T-cell (primary cell): ENCODE measurements at regions not wholly inside any gene's neighbourhood (a gene's known extent, or its start where the extent isn't known, plus 50 kb on each side); places are given as distances from the start of the nearest gene placed in this dataset.

Source experiments
- ATAC-seq, 4 experiments: fragments of 200-7000 bp in 3 of 4; fragments of 150-1000 bp in 1 of 4; cut with Tn5 transposase; replicated peaks in 1 of 4; 1 replicate in 3 of 4; 2 replicates in 1 of 4; pipeline ENCODE4 v1.10.0; 2021; ENCODE audit warnings: moderate library complexity in 3 of 4, mild to moderate bottlenecking in 2 of 4, moderate number of reproducible peaks in 1 of 4
- CTCF ChIA-PET, 2 donors: fragments of 300-600 bp; sonication (Branson Sonifier 250); formaldehyde crosslinking; loops; one replicate each; lab custom pipeline; 2022; ENCODE audit warnings: antibody characterized with exemption in 2 of 2; lab: Charles Lee
- POLR2A ChIA-PET, 2 donors: fragments of 300-600 bp; sonication (Branson Sonifier 250); formaldehyde crosslinking; loops; one replicate each; lab custom pipeline; 2022; ENCODE audit warnings: antibody characterized with exemption in 2 of 2; lab: Charles Lee
- DNase-seq, 35 experiments: peaks; one replicate each; pipeline versions ENCODE4 v3.0.0 to v3.0.0-alpha.2; 2013 to 2023
- H3K27ac ChIP-seq: one replicate; pipeline ENCODE4 v1.5.1; 2013; ENCODE audit warnings: low read length
- H3K27me3 ChIP-seq, 2 experiments: replicated peaks in 1 of 2; 1 replicate in 1 of 2; 2 replicates in 1 of 2; pipeline versions ENCODE4 v1.6.1 to v1.7.0; 2013; ENCODE audit warnings: low read length in 1 of 2, mixed read lengths in 1 of 2; ENCODE audit not compliant: control insufficient read depth in 2 of 2, insufficient read depth in 2 of 2; ENCODE audit errors: extremely low read depth in 1 of 2
- H3K36me3 ChIP-seq, 2 donors: 1 replicate in 1 of 2; 2 replicates in 1 of 2; pipeline versions ENCODE4 v1.6.1 to v1.7.0; 2013; ENCODE audit warnings: low read length in 1 of 2; ENCODE audit not compliant: control insufficient read depth in 2 of 2, insufficient read depth in 1 of 2; ENCODE audit errors: extremely low read depth in 1 of 2
- H3K4me1 ChIP-seq, 2 experiments: 1 replicate in 1 of 2; 2 replicates in 1 of 2; pipeline versions ENCODE4 v1.6.1 to v1.7.0; 2013; ENCODE audit warnings: low read length in 2 of 2, mixed read lengths in 1 of 2; ENCODE audit not compliant: insufficient read depth in 2 of 2, control insufficient read depth in 1 of 2; ENCODE audit errors: extremely low read depth in 1 of 2
- H3K4me3 ChIP-seq, 2 donors: 1 replicate in 1 of 2; 2 replicates in 1 of 2; pipeline versions ENCODE4 v1.5.1 to v1.7.0; 2013; ENCODE audit warnings: mild to moderate bottlenecking in 2 of 2, low read length in 1 of 2, moderate library complexity in 1 of 2; ENCODE audit not compliant: control insufficient read depth in 1 of 2; ENCODE audit errors: extremely low read depth in 1 of 2
- H3K9me3 ChIP-seq: 2 replicates; pipeline ENCODE4 v1.7.0; 2013
- H3K27ac Mint-ChIP-seq, 2 donors: one replicate each; pipeline ENCODE4 v1.8.0; 2020 to 2021; ENCODE audit warnings: mild to moderate bottlenecking in 2 of 2, mixed read lengths in 2 of 2
- H3K27me3 Mint-ChIP-seq, 2 donors: one replicate each; pipeline ENCODE4 v1.8.0; 2021 to 2022; ENCODE audit warnings: mixed read lengths in 2 of 2
- H3K36me3 Mint-ChIP-seq: one replicate; pipeline ENCODE4 v1.8.0; 2021; ENCODE audit warnings: mixed read lengths
- H3K4me1 Mint-ChIP-seq, 3 donors: one replicate each; pipeline ENCODE4 v1.8.0; 2020 to 2022; ENCODE audit warnings: mixed read lengths in 3 of 3, mild to moderate bottlenecking in 1 of 3
- H3K4me3 Mint-ChIP-seq, 3 donors: one replicate each; pipeline ENCODE4 v1.8.0; 2020 to 2022; ENCODE audit warnings: mild to moderate bottlenecking in 3 of 3, mixed read lengths in 3 of 3, moderate library complexity in 3 of 3
- H3K9me3 Mint-ChIP-seq, 3 donors: one replicate each; pipeline ENCODE4 v1.8.0; 2020 to 2022; ENCODE audit warnings: mixed read lengths in 3 of 3
- WGBS: methylation state at CpG from one replicate; pipeline ENCODE4 v1.1.5; 2013; ENCODE audit warnings: missing lambda C conversion rate; ENCODE audit not compliant: insufficient coverage; 5-methylcytosine and 5-hydroxymethylcytosine counted together

DNA sequence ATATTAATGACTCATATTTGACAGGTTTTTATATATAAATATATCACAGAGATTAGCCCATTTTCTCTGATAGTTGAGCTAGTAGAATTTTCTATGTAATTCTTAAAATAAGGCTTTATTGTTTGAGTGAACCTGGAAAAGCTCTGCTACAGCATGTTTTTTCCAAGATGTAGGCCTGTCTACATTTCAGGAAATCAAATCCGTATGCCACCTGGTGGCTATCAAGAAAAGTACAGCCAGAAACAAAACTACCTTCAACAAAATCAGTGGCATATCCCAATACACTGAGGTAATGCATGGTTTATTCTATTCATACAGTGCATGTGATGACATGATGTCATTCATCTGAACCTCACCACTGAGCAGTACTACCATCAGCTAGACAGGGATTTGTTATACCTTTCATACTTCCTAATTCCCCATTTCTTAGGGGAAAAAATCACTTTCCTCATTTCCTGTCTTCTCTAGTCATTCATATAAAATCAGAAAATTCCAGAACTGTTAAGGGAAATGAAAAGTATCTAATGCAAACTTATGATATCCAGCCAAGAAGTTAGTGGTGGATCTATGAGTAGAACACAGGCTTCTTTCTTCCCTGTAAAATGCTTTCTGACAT, 310.4 kb upstream of the SYT4 start:
- ATAC-seq (no peak), DNase-seq (peak in 1 of 35 experiments; percentile 15)
- Mint-ChIP-seq H3K27ac (no peak overlapping the region), H3K4me3 (no peak overlapping the region), H3K36me3 (no peaks in the 10 kb centered on the region), H3K9me3 (no peaks in the 10 kb centered on the region), H3K27me3 (no peaks in the 10 kb centered on the region), H3K4me1 (no peaks in the 10 kb centered on the region)
- Histone ChIP-seq H3K4me3 (no peak overlapping the region), H3K27me3 (peaks cover 0 to 6% of the 10 kb centered on the region in 2 experiments), H3K36me3 (no peaks in the 10 kb centered on the region), H3K27ac (no peak overlapping the region), H3K4me1 (no peaks in the 10 kb centered on the region), H3K9me3 (no peaks in the 10 kb centered on the region)
- no CpG with 5 or more reads among the region's 1 CpG for WGBS
- ChIA-PET POLR2A (no interaction called here), CTCF (interaction anchor here (0.6 to 2.2 kb wide), 8 partner anchors 10 to 1474 kb away, joined by 3 to 11 read pairs (median 3); no protein-coding TSS in a partner anchor)

GRCh38 chr18:43588838-43589237, 311.5 kb upstream of the SYT4 start:
- H3K4me3 Mint-ChIP-seq, result no peak overlapping the region
- Histone ChIP-seq H3K9me3 (no peaks in the 10 kb centered on the region), H3K27ac (no peak overlapping the region), H3K27me3 (peaks cover 0 to 6% of the 10 kb centered on the region in 2 experiments), H3K4me3 (no peak overlapping the region), H3K36me3 (no peaks in the 10 kb centered on the region), H3K4me1 (no peaks in the 10 kb centered on the region)
- DNase-seq, result no peak
- 82% methylated on average over 3 of the region's 3 CpGs for WGBS
- no peak for ATAC-seq
- POLR2A ChIA-PET, result interaction anchor here in 1 of 2 donors (0.5 kb wide), 1 partner anchor 107 kb away, joined by 4 read pairs; no protein-coding TSS in a partner anchor
- no peaks in the 10 kb centered on the region for H3K4me1 Mint-ChIP-seq
- H3K27ac Mint-ChIP-seq, result no peak overlapping the region
- H3K27me3 Mint-ChIP-seq, result no peaks in the 10 kb centered on the region
- CTCF ChIA-PET, result interaction anchor here (0.9 to 2.2 kb wide), 4 partner anchors 10 to 1475 kb away, joined by 3 to 11 read pairs (median 5); no protein-coding TSS in a partner anchor
- H3K9me3 Mint-ChIP-seq, result no peaks in the 10 kb centered on the region
- H3K36me3 Mint-ChIP-seq, result no peaks in the 10 kb centered on the region

GRCh38 chr18:43589611-43590151, 312.4 kb upstream of the SYT4 start:
- CTCF ChIA-PET, result interaction anchor here in 1 of 2 donors (0.9 to 2.1 kb wide), 2 partner anchors 10 to 1476 kb away, joined by 3 to 7 read pairs; no protein-coding TSS in a partner anchor
- H3K9me3 ChIP-seq, result no peaks in the 10 kb centered on the region
- H3K27me3 ChIP-seq, result peaks cover 0 to 6% of the 10 kb centered on the region in 2 experiments
- WGBS, result 83% methylated on average over 11 of the region's 11 CpGs
- no peak overlapping the region for H3K4me3 ChIP-seq
- H3K4me1 ChIP-seq, result no peaks in the 10 kb centered on the region
- H3K9me3 Mint-ChIP-seq, result no peaks in the 10 kb centered on the region
- no peaks in the 10 kb centered on the region for H3K4me1 Mint-ChIP-seq
- no peaks in the 10 kb centered on the region for H3K36me3 Mint-ChIP-seq
- H3K27ac Mint-ChIP-seq, result no peak overlapping the region
- H3K36me3 ChIP-seq, result no peaks in the 10 kb centered on the region
- no peak for DNase-seq
- ATAC-seq, result no peak
- H3K27me3 Mint-ChIP-seq, result no peaks in the 10 kb centered on the region
- POLR2A ChIA-PET, result no interaction called here
- no peak overlapping the region for H3K27ac ChIP-seq
- H3K4me3 Mint-ChIP-seq, result no peak overlapping the region

DNA sequence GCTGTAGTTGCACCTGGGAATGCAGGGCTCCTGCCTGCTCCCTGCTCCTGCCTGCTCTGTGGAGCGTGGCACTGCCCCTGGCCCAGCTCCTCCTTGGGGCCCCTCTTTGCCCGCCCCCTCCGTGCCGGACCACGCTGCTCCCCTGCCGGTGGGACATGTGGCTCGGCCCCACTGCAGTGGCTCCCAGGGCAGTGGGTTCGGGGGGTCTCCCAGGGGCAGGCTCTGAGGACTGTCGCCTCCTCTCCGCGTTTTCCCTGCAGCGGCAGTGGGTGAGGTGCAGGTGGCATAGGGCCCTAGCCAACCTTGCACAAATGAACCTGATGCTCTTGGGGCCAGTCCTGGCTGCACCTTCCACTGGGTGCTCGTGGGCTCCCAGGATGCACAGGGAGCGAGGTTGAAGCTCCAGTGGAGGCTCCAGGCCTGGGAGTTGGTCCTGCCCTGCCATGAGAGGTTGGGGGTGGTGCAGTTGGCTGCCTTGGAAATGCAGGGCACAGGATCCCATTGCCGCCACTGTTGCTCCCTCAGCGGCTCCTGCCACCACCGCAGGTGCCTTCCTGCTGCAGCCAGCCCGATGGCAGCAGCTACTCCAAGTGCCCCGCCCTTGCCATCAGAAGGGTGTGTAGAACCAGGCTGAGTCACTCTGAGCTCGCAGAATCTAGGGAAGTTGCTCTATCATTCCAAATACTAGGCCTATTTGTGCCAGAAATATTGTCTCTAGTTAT, 313.1 kb upstream of the SYT4 start:
- ChIA-PET CTCF (no interaction called here), POLR2A (no interaction called here)
- DNase-seq (no peak), ATAC-seq (no peak)
- Histone ChIP-seq H3K4me1 (no peaks in the 10 kb centered on the region), H3K27ac (no peak overlapping the region), H3K36me3 (no peaks in the 10 kb centered on the region), H3K27me3 (peaks cover 0 to 6% of the 10 kb centered on the region in 2 experiments), H3K4me3 (no peak overlapping the region), H3K9me3 (no peaks in the 10 kb centered on the region)
- Mint-ChIP-seq H3K4me1 (no peaks in the 10 kb centered on the region), H3K27me3 (no peaks in the 10 kb centered on the region), H3K4me3 (no peak overlapping the region), H3K36me3 (no peaks in the 10 kb centered on the region), H3K9me3 (no peaks in the 10 kb centered on the region), H3K27ac (no peak overlapping the region)
- 86% methylated on average over 12 of the region's 20 CpGs for WGBS

DNA sequence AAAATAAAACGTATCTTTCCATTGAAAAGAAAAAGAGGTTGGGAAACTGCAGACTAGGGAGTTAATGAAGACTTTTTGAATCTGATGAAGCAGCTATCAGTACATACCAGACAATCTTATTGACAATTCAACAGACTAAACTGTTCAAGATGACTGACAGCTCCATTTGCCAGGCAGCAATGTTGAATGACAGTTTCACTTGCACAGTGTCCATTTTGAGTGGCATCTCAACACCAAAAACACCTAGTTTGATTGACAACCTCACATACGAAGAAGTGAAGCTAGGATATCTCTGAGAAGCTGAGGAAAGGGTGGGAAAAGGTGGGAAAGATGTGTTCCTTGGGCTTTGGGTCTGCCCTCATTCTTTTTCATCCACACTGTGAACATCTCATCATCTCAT, 315.0 kb upstream of the SYT4 start:
- Histone ChIP-seq H3K9me3 (no peaks in the 10 kb centered on the region), H3K4me3 (no peak overlapping the region), H3K36me3 (no peaks in the 10 kb centered on the region), H3K27ac (no peak overlapping the region), H3K4me1 (no peaks in the 10 kb centered on the region), H3K27me3 (peaks cover 0 to 6% of the 10 kb centered on the region in 2 experiments)
- no peaks in the 10 kb centered on the region for H3K9me3 Mint-ChIP-seq
- H3K4me1 Mint-ChIP-seq, result no peaks in the 10 kb centered on the region
- no peak overlapping the region for H3K27ac Mint-ChIP-seq
- no peaks in the 10 kb centered on the region for H3K36me3 Mint-ChIP-seq
- no CpG with 5 or more reads among the region's 2 CpGs for WGBS
- DNase-seq (no peak), ATAC-seq (no peak)
- POLR2A ChIA-PET, result no interaction called here
- H3K27me3 Mint-ChIP-seq, result no peaks in the 10 kb centered on the region
- no peak overlapping the region for H3K4me3 Mint-ChIP-seq
- CTCF ChIA-PET, result interaction anchor here (0.6 to 2.6 kb wide), 3 partner anchors 29 to 1478 kb away, joined by 3 to 6 read pairs (median 3); no protein-coding TSS in a partner anchor

DNA sequence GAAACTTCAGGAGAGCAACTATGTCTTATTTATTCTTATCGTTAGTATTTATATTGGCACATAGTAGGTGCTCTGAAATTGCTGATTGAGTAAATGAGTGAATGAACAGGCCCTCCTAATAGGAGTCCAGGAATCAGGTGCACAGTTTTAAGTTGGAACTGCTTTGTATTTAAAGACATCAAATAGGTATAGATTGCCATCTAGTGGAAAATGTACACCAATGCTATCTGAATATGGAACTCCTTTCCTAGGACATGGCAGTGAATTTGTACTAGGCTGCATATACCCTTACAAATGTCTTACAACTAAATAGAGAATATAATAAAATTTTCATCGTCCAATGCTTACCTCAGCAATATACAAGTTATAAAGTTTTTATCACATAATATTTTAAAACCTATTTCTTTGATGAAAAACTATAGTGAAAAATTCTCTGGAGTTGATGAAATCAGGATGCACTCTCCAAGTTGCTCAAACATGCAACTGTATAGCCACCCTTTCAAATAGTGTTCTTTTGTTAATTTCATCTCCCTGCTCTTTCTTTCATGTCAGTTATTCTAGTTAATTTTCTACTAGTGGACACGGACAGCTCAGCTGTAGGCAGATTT, 318.9 kb upstream of the SYT4 start:
- H3K36me3 ChIP-seq, result no peaks in the 10 kb centered on the region
- no peak for ATAC-seq
- ChIA-PET POLR2A (no interaction called here), CTCF (no interaction called here)
- H3K27me3 ChIP-seq, result no peaks in the 10 kb centered on the region
- Mint-ChIP-seq H3K4me1 (no peaks in the 10 kb centered on the region), H3K27ac (no peak overlapping the region), H3K9me3 (no peaks in the 10 kb centered on the region), H3K27me3 (peaks cover 0 to 3% of the 10 kb centered on the region in 2 donors), H3K4me3 (no peak overlapping the region), H3K36me3 (no peaks in the 10 kb centered on the region)
- no peak overlapping the region for H3K4me3 ChIP-seq
- H3K4me1 ChIP-seq, result no peaks in the 10 kb centered on the region
- DNase-seq, result peak in 1 of 35 experiments; percentile 3
- no peaks in the 10 kb centered on the region for H3K9me3 ChIP-seq
- no peak overlapping the region for H3K27ac ChIP-seq
- WGBS, result no CpG with 5 or more reads among the region's 3 CpGs
